ENCODE measurements at regions not wholly inside any gene's neighbourhood (a gene's known extent, or its start where the extent isn't known, plus 50 kb on each side); places are given as distances from the start of the nearest gene placed in this dataset.

DNA sequence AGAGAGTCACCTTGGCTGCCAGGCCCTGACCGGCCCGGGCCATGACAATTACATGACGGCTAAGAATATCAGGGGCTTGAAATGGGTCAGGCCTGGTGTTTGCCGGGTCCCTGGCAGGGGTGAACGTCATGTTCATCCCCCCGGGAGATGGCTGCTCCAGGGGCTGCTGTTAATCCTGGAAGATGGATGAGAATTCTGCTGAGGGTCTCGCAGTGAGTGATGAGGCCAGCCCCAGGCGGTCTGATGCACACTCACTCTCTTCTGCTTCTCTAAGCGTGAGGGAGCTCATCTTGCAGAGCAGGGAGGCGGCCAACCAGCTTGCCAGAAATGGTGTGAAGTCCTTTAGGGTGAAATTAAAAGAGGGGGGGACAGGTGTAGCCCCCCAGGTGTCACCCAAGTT, 101.3 kb upstream of the ANO1 start:
- no peaks in the 10 kb centered on the region for H4K20me1 ChIP-seq (replicated peaks in 1 of 2; ENCODE audit: control insufficient read depth in 1 of 2, insufficient read depth in 2 of 2, low read length in 2 of 2)
- FAIRE-seq (no peak), DNase-seq (ENCODE audit: low read depth in 1 of 2, low spot score in 2 of 2) (no peak)
- H3K27ac ChIP-seq (ENCODE audit: low read depth, low read length), result no peak overlapping the region
- H2BK20ac ChIP-seq (ENCODE audit: low read length), result no peak overlapping the region
- no peaks in the 10 kb centered on the region for H3K36me3 ChIP-seq (ENCODE audit: control insufficient read depth in 2 of 4, insufficient read depth in 4 of 4, low read length in 3 of 4)
- no peaks in the 10 kb centered on the region for H3K79me2 ChIP-seq (ENCODE audit: control insufficient read depth in 1 of 2, insufficient read depth in 2 of 2, low read length in 2 of 2)
- H2AK5ac ChIP-seq (ENCODE audit: low read depth, low read length), result no peak overlapping the region
- H3K18ac ChIP-seq (ENCODE audit: extremely low read depth, low read length), result no peak overlapping the region
- no peak overlapping the region for H3K4me3 ChIP-seq (ENCODE audit: extremely low read depth in 1 of 4, insufficient read depth in 2 of 4, low read depth in 3 of 4, low read length in 4 of 4)
- H3K27me3 ChIP-seq (replicated peaks in 1 of 4; ENCODE audit: control insufficient read depth in 3 of 4, extremely low read depth in 1 of 4, insufficient read depth in 3 of 4, low read length in 3 of 4), result no peaks in the 10 kb centered on the region; a peak in 2 of 7 replicates
- H4K8ac ChIP-seq (ENCODE audit: extremely low read depth, insufficient read depth, low read length), result no peak overlapping the region
- no peak overlapping the region for H2BK12ac ChIP-seq (ENCODE audit: low read depth, low read length)
- H2BK5ac ChIP-seq (ENCODE audit: low read depth, low read length), result no peak overlapping the region
- ChIA-PET POLR2A (ENCODE audit: partially characterized antibody) (interaction anchor here (0.8 to 1.0 kb wide), 2 partner anchors 9 to 11 kb away, joined by 3 read pairs; no protein-coding TSS in a partner anchor), CTCF (ENCODE audit: partially characterized antibody) (interaction anchor here (0.6 to 8.3 kb wide), 5 partner anchors 8 to 184 kb away, joined by 3 to 54 read pairs (median 4); no protein-coding TSS in a partner anchor)
- no peaks in the 10 kb centered on the region for H3K9me3 ChIP-seq (ENCODE audit: insufficient read depth in 2 of 2, low read depth in 1 of 2, low read length in 1 of 2)
- no peaks in the 10 kb centered on the region for H3K23me2 ChIP-seq (ENCODE audit: low read depth, low read length)
- H3K56ac ChIP-seq (replicated peaks; ENCODE audit: insufficient read length, low read depth, low read length), result no peak overlapping the region
- H4K91ac ChIP-seq (replicated peaks; ENCODE audit: insufficient read length, low read length), result no peak overlapping the region
- H3K4me1 ChIP-seq (replicated peaks in 1 of 4; ENCODE audit: control insufficient read depth in 3 of 4, insufficient read depth in 4 of 4, low read length in 3 of 4), result peaks cover 0 to 4% (median 3%) of the 10 kb centered on the region in 4 experiments; a peak in 5 of 7 replicates
- H4K5ac ChIP-seq (ENCODE audit: insufficient read length, low read depth, low read length), result no peak overlapping the region
- H2AFZ ChIP-seq (ENCODE audit: low read length), result no peak overlapping the region
- no peak overlapping the region for H2BK15ac ChIP-seq (ENCODE audit: low read length)
- WGBS, 2 experiments (ENCODE audit: extremely low coverage in 1 of 2, insufficient coverage in 1 of 2, insufficient read length in 1 of 2, insufficient replicate concordance in 2 of 2, low coverage in 1 of 2, low lambda C conversion rate in 2 of 2, missing lambda C conversion rate in 1 of 2), result 88% methylated on average over 10 of the region's 10 CpGs; no CpG with 5 or more reads in 1 of the 2 experiments
- H3K14ac ChIP-seq (ENCODE audit: insufficient read length), result no peak overlapping the region
- no peak overlapping the region for H3K23ac ChIP-seq (ENCODE audit: insufficient read length)
- H3K9ac ChIP-seq (replicated peaks in 1 of 4; ENCODE audit: extremely low read depth in 1 of 4, low read depth in 3 of 4, low read length in 3 of 4), result no peak overlapping the region
- H2BK120ac ChIP-seq (replicated peaks; ENCODE audit: low read depth, low read length), result no peak overlapping the region
- H3K4ac ChIP-seq (replicated peaks; ENCODE audit: insufficient read length, low read depth, low read length), result no peak overlapping the region
- no peaks in the 10 kb centered on the region for H3K79me1 ChIP-seq (ENCODE audit: low read depth, low read length)
- H3K4me2 ChIP-seq (ENCODE audit: insufficient read depth in 1 of 2, low read depth in 2 of 2, low read length in 2 of 2), result no peak overlapping the region
- TF ChIP-seq NRF1 (IDR thresholded peaks at IDR 0.05; ENCODE audit: low read depth, low read length) (no peak), JUND (IDR thresholded peaks at IDR 0.05; ENCODE audit: low read length) (no peak), EP300 (IDR thresholded peaks at IDR 0.05; ENCODE audit: borderline replicate concordance in 1 of 2, low read depth in 2 of 2, low read length in 2 of 2) (no peak), NANOG (IDR thresholded peaks at IDR 0.05; ENCODE audit: insufficient read depth, low read depth, low read length, poor library complexity, severe bottlenecking) (no peak), HDAC2 (IDR thresholded peaks at IDR 0.05; ENCODE audit: borderline replicate concordance in 1 of 2, low read depth in 2 of 2, low read length in 2 of 2) (no peak), GABPA (IDR thresholded peaks at IDR 0.05; ENCODE audit: borderline replicate concordance, insufficient read depth, low read length) (no peak), SRF (IDR thresholded peaks at IDR 0.05; ENCODE audit: low read depth, low read length) (no peak), BACH1 (IDR thresholded peaks at IDR 0.05; ENCODE audit: low read length) (no peak), GTF2F1 (IDR thresholded peaks at IDR 0.05; ENCODE audit: borderline replicate concordance, low read depth, low read length) (no peak), PHF8 (conservative IDR thresholded peaks at IDR 0.05; ENCODE audit: low read depth, low read length) (no peak), FOSL1 (IDR thresholded peaks at IDR 0.05; ENCODE audit: insufficient read depth, low read depth, low read length) (no peak), POU5F1 (IDR thresholded peaks at IDR 0.05; ENCODE audit: low read depth, low read length) (no peak), CHD1 (IDR thresholded peaks at IDR 0.05; ENCODE audit: low read depth, low read length) (no peak)
- TF ChIP-seq, protein P1, sequence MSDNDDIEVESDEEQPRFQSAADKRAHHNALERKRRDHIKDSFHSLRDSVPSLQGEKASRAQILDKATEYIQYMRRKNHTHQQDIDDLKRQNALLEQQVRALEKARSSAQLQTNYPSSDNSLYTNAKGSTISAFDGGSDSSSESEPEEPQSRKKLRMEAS (IDR thresholded peaks at IDR 0.05), result no peak
